ENCODE measurements at regions not wholly inside any gene's neighbourhood (a gene's known extent, or its start where the extent isn't known, plus 50 kb on each side); places are given as distances from the start of the nearest gene placed in this dataset.

GRCh38 chr9:93820667-93821306 lies 134.4 kb downstream of the BARX1 start:
- Histone ChIP-seq H3K4me1 (no peaks in the 10 kb centered on the region), H3K27me3 (peaks cover 6% of the 10 kb centered on the region), H3K9me3 (no peaks in the 10 kb centered on the region), H3K4me3 (no peak overlapping the region), H3K27ac (no peak overlapping the region), H3K36me3 (no peaks in the 10 kb centered on the region)
- intact Hi-C loops (cut with DNase I), result loop anchor here (10.0 kb wide), 1 partner anchor 134 kb away; the partner anchor contains the start of gene BARX1
- TF ChIP-seq, protein P1, sequence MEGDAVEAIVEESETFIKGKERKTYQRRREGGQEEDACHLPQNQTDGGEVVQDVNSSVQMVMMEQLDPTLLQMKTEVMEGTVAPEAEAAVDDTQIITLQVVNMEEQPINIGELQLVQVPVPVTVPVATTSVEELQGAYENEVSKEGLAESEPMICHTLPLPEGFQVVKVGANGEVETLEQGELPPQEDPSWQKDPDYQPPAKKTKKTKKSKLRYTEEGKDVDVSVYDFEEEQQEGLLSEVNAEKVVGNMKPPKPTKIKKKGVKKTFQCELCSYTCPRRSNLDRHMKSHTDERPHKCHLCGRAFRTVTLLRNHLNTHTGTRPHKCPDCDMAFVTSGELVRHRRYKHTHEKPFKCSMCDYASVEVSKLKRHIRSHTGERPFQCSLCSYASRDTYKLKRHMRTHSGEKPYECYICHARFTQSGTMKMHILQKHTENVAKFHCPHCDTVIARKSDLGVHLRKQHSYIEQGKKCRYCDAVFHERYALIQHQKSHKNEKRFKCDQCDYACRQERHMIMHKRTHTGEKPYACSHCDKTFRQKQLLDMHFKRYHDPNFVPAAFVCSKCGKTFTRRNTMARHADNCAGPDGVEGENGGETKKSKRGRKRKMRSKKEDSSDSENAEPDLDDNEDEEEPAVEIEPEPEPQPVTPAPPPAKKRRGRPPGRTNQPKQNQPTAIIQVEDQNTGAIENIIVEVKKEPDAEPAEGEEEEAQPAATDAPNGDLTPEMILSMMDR (IDR thresholded peaks at IDR 0.05), result no peak
- DNase-seq (no peak), ATAC-seq (no peak)

GRCh38 chr9:93819905-93820304 lies 135.2 kb downstream of the BARX1 start:
- no peaks in the 10 kb centered on the region for H3K36me3 ChIP-seq
- no peak for ATAC-seq
- no peak overlapping the region for H3K4me3 ChIP-seq
- TF ChIP-seq, protein P1 (IDR thresholded peaks at IDR 0.05), result no peak
- DNase-seq, result no peak
- H3K27ac ChIP-seq, result no peak overlapping the region
- no peaks in the 10 kb centered on the region for H3K9me3 ChIP-seq
- H3K4me1 ChIP-seq, result no peaks in the 10 kb centered on the region
- intact Hi-C loops (cut with DNase I), result loop anchor here (10.0 kb wide), 1 partner anchor 135 kb away; the partner anchor contains the start of gene BARX1
- H3K27me3 ChIP-seq, result peaks cover 5% of the 10 kb centered on the region

DNA sequence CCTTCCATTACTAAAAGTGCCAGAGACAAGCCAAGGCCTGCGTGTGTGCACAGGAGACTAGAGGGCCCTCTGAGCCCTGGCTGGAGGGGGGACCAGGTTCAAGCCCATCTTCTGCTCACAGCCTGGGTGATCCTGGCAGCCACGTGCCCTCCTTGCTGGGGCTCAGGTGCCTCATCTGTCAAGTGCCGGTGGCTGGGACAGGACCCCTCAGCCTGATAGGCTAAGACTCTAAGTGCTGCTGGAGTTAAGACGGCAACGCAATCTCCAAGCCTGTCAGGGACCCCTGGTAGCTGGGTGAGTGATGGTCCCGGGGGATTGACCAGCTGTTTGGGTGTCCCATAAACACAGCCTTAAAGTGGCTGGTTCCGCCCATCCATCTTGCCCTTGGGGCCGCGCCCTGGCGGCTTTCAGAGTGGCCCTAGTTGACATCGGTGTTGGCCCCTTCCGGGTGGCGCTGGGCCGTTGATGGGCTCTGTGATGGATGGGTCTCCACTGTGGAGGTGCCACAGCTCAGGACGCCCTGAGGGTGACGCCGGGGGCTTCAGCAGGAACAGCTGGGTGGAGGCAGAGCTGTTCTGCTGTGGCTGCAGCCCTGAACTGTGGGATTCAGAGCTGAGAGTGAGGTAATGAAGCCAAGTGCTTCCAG lies 136.2 kb downstream of the BARX1 start:
- TF ChIP-seq, protein P1 (IDR thresholded peaks at IDR 0.05), result no peak
- H3K9me3 ChIP-seq, result no peaks in the 10 kb centered on the region
- no peaks in the 10 kb centered on the region for H3K4me1 ChIP-seq
- no peaks in the 10 kb centered on the region for H3K36me3 ChIP-seq
- no peak overlapping the region for H3K4me3 ChIP-seq
- DNase-seq (peak; percentile 41), ATAC-seq (no peak)
- H3K27me3 ChIP-seq, result peaks cover 5% of the 10 kb centered on the region
- H3K27ac ChIP-seq, result no peak overlapping the region
- intact Hi-C loops (cut with DNase I), result no loop called here

GRCh38 chr9:93818237-93818636 lies 136.9 kb downstream of the BARX1 start:
- TF ChIP-seq, protein P1 (IDR thresholded peaks at IDR 0.05), result no peak
- H3K27ac ChIP-seq, result no peak overlapping the region
- ATAC-seq (no peak), DNase-seq (no peak)
- no peaks in the 10 kb centered on the region for H3K9me3 ChIP-seq
- H3K36me3 ChIP-seq, result no peaks in the 10 kb centered on the region
- no peaks in the 10 kb centered on the region for H3K4me1 ChIP-seq
- no peak overlapping the region for H3K4me3 ChIP-seq
- H3K27me3 ChIP-seq, result peaks cover 5% of the 10 kb centered on the region
- intact Hi-C loops (cut with DNase I), result no loop called here

- H3K4me1 ChIP-seq, result no peaks in the 10 kb centered on the region
- DNase-seq, result no peak
- intact Hi-C loops (cut with DNase I), result no loop called here
- H3K27ac ChIP-seq, result no peak overlapping the region
- H3K4me3 ChIP-seq, result no peak overlapping the region
- H3K9me3 ChIP-seq, result no peaks in the 10 kb centered on the region
- no peak for ATAC-seq
- no peaks in the 10 kb centered on the region for H3K27me3 ChIP-seq
- TF ChIP-seq, protein P1 (IDR thresholded peaks at IDR 0.05), result no peak
- H3K36me3 ChIP-seq, result no peaks in the 10 kb centered on the region
Observed at GRCh38 chr9:93815677-93816076, 139.5 kb downstream of the BARX1 start.
